ENCODE measurements at regions not wholly inside any gene's neighbourhood (a gene's known extent, or its start where the extent isn't known, plus 50 kb on each side); places are given as distances from the start of the nearest gene placed in this dataset.

- TF ChIP-seq CREB5 (CRISPR knock-in tag; IDR thresholded peaks at IDR 0.05; ENCODE audit: low read depth) = no peak
- TF ChIP-seq ISL1 (CRISPR knock-in tag; IDR thresholded peaks at IDR 0.05) = peak; percentile 41; the same call in 1 of the 2 replicates
- no peak for ATAC-seq
Observed at GRCh38 chr10:123266971-123267370, 112.8 kb downstream of the BUB3 start.

GRCh38 chr10:123269017-123269552 is 114.9 kb downstream of the BUB3 start:
- no peak for ATAC-seq
- no peak for TF ChIP-seq SNAI2 (CRISPR knock-in tag; IDR thresholded peaks at IDR 0.05)
- no peak for TF ChIP-seq ZNF565 (CRISPR knock-in tag; conservative IDR thresholded peaks at IDR 0.05; ENCODE audit: low read depth)
- no peak for TF ChIP-seq ZFP30 (CRISPR knock-in tag; IDR thresholded peaks at IDR 0.05)
- no peak for TF ChIP-seq CREB5 (CRISPR knock-in tag; IDR thresholded peaks at IDR 0.05; ENCODE audit: low read depth)

GRCh38 chr10:123269675-123270074 is 115.5 kb downstream of the BUB3 start:
- TF ChIP-seq ZNF70 (CRISPR knock-in tag; IDR thresholded peaks at IDR 0.05) (no peak), BACH2 (CRISPR knock-in tag; IDR thresholded peaks at IDR 0.05; ENCODE audit: borderline replicate concordance) (no peak), CREB5 (CRISPR knock-in tag; IDR thresholded peaks at IDR 0.05; ENCODE audit: low read depth) (no peak)
- no peak for ATAC-seq

- no peak for ATAC-seq
Observed at GRCh38 chr10:123270221-123270620, 116.0 kb downstream of the BUB3 start.

More at GRCh38 chr10:123270221-123270620, 116.0 kb downstream of the BUB3 start:
- no peak for TF ChIP-seq ARNTL (CRISPR knock-in tag; IDR thresholded peaks at IDR 0.05; ENCODE audit: borderline replicate concordance, low read depth)
- TF ChIP-seq SNAI2 (CRISPR knock-in tag; IDR thresholded peaks at IDR 0.05) = no peak
- no peak for TF ChIP-seq CSRNP3 (CRISPR knock-in tag; IDR thresholded peaks at IDR 0.05)
- no peak for TF ChIP-seq BACH2 (CRISPR knock-in tag; IDR thresholded peaks at IDR 0.05; ENCODE audit: borderline replicate concordance)
- no peak for TF ChIP-seq PATZ1 (CRISPR knock-in tag; IDR thresholded peaks at IDR 0.05; ENCODE audit: borderline replicate concordance)
- no peak for TF ChIP-seq CSDC2 (CRISPR knock-in tag; IDR thresholded peaks at IDR 0.05)
- TF ChIP-seq TOX (CRISPR knock-in tag; IDR thresholded peaks at IDR 0.05; ENCODE audit: borderline replicate concordance) = no peak
- no peak for TF ChIP-seq GLIS3 (CRISPR knock-in tag; IDR thresholded peaks at IDR 0.05)
- no peak for TF ChIP-seq OSR1 (CRISPR knock-in tag; IDR thresholded peaks at IDR 0.05)
- no peak for TF ChIP-seq TSHZ2 (CRISPR knock-in tag; IDR thresholded peaks at IDR 0.05)
- no peak for TF ChIP-seq ZFP3 (CRISPR knock-in tag; IDR thresholded peaks at IDR 0.05)

All from SK-N-SH treated with all-trans-retinoic acid at 6 μM for 48 hours (cell line).